ENCODE measurements at regions not wholly inside any gene's neighbourhood (a gene's known extent, or its start where the extent isn't known, plus 50 kb on each side); places are given as distances from the start of the nearest gene placed in this dataset.

- Histone ChIP-seq H3K4me2 (ENCODE audit: insufficient read depth, low read length) (no peak overlapping the region), H3K9ac (ENCODE audit: insufficient read depth in 1 of 2, low read depth in 2 of 2, low read length in 2 of 2) (no peak overlapping the region), H4K20me1 (replicated peaks; ENCODE audit: control insufficient read depth, insufficient read depth, low read length) (no peaks in the 10 kb centered on the region), H2AFZ (ENCODE audit: low read depth, low read length) (no peak overlapping the region), H3K4me1 (replicated peaks in 1 of 2; ENCODE audit: control insufficient read depth in 2 of 2, insufficient read depth in 2 of 2, low read length in 2 of 2) (no peaks in the 10 kb centered on the region), H3K4me3 (no peak overlapping the region), H3K79me2 (ENCODE audit: control insufficient read depth, insufficient read depth, low read length) (no peaks in the 10 kb centered on the region), H3K27ac (ENCODE audit: extremely low read depth, low read depth, low read length) (no peak overlapping the region), H3K27me3 (ENCODE audit: control insufficient read depth in 2 of 2, insufficient read depth in 2 of 2, low read length in 2 of 2) (no peaks in the 10 kb centered on the region), H3K9me1 (ENCODE audit: control insufficient read depth, insufficient read depth, low read length) (no peaks in the 10 kb centered on the region), H3K36me3 (ENCODE audit: control insufficient read depth, insufficient read depth, low read length) (no peaks in the 10 kb centered on the region), H3K9me3 (replicated peaks; ENCODE audit: control insufficient read depth, insufficient read depth, low read depth, low read length) (no peaks in the 10 kb centered on the region)
- 4% methylated on average over 2 of the region's 2 CpGs for WGBS (ENCODE audit: insufficient coverage, low coverage, missing lambda C conversion rate)
- DNase-seq (ENCODE audit: extremely low read depth in 1 of 4, low spot score in 3 of 4), result no peak
- intact Hi-C loops (cut with micrococcal nuclease) (no loop called here), in situ Hi-C loops (cut with MboI) (no loop called here)
- FAIRE-seq, result no peak
- TF ChIP-seq MITF (IDR thresholded peaks at IDR 0.05), result no peak
- ATAC-seq, result no peak
- POLR2A ChIA-PET, result interaction anchor here (0.6 kb wide), 1 partner anchor 12 kb away, joined by 3 read pairs; no protein-coding TSS in a partner anchor
- no TSS peak for BruUV-seq (replicated peaks)
- CTCF ChIA-PET (ENCODE audit: low intra/inter-chr PET ratio), result no interaction called here
Observed at GRCh38 chr5:145589063-145589462, 246.1 kb downstream of the PRELID2 start.

- Histone ChIP-seq H3K27me3 (ENCODE audit: control insufficient read depth in 2 of 2, insufficient read depth in 2 of 2, low read length in 2 of 2) (no peaks in the 10 kb centered on the region), H3K9ac (ENCODE audit: insufficient read depth in 1 of 2, low read depth in 2 of 2, low read length in 2 of 2) (no peak overlapping the region), H3K9me1 (ENCODE audit: control insufficient read depth, insufficient read depth, low read length) (no peaks in the 10 kb centered on the region), H4K20me1 (replicated peaks; ENCODE audit: control insufficient read depth, insufficient read depth, low read length) (no peaks in the 10 kb centered on the region), H3K79me2 (ENCODE audit: control insufficient read depth, insufficient read depth, low read length) (no peaks in the 10 kb centered on the region), H3K9me3 (replicated peaks; ENCODE audit: control insufficient read depth, insufficient read depth, low read depth, low read length) (no peaks in the 10 kb centered on the region), H3K4me1 (replicated peaks in 1 of 2; ENCODE audit: control insufficient read depth in 2 of 2, insufficient read depth in 2 of 2, low read length in 2 of 2) (no peaks in the 10 kb centered on the region), H3K27ac (ENCODE audit: extremely low read depth, low read depth, low read length) (no peak overlapping the region), H3K4me2 (ENCODE audit: insufficient read depth, low read length) (no peak overlapping the region), H3K4me3 (no peak overlapping the region), H3K36me3 (ENCODE audit: control insufficient read depth, insufficient read depth, low read length) (no peaks in the 10 kb centered on the region), H2AFZ (ENCODE audit: low read depth, low read length) (no peak overlapping the region)
- ATAC-seq (no peak), FAIRE-seq (no peak), DNase-seq (ENCODE audit: extremely low read depth in 1 of 4, low spot score in 3 of 4) (no peak)
- in situ Hi-C loops (cut with MboI) (no loop called here), intact Hi-C loops (cut with micrococcal nuclease) (no loop called here)
- 0% methylated on average over 2 of the region's 2 CpGs for WGBS (ENCODE audit: insufficient coverage, low coverage, missing lambda C conversion rate)
- ChIA-PET CTCF (ENCODE audit: low intra/inter-chr PET ratio) (no interaction called here), POLR2A (interaction anchor here (0.6 kb wide), 1 partner anchor 12 kb away, joined by 3 read pairs; no protein-coding TSS in a partner anchor)
- BruUV-seq (replicated peaks), result no TSS peak
- no peak for TF ChIP-seq POLR2B (IDR thresholded peaks at IDR 0.05; ENCODE audit: low read depth, partially characterized antibody)
- no peak for TF ChIP-seq RBM15 (IDR thresholded peaks at IDR 0.05; ENCODE audit: insufficient read depth, low read length)
- TF ChIP-seq MTA1 (IDR thresholded peaks at IDR 0.05; ENCODE audit: borderline replicate concordance), result no peak
- TF ChIP-seq NR0B1 (IDR thresholded peaks at IDR 0.05; ENCODE audit: partially characterized antibody), result no peak
- no peak for TF ChIP-seq YBX1 (IDR thresholded peaks at IDR 0.05)
- no peak for TF ChIP-seq ZNF239 (CRISPR knock-in tag; IDR thresholded peaks at IDR 0.05)
- TF ChIP-seq ZBTB2 (IDR thresholded peaks at IDR 0.05), result no peak
- no peak for TF ChIP-seq ZZZ3 (IDR thresholded peaks at IDR 0.05)
- no peak for TF ChIP-seq SNAPC5 (CRISPR knock-in tag; IDR thresholded peaks at IDR 0.05)
Observed at GRCh38 chr5:145588558-145588957, 246.6 kb downstream of the PRELID2 start.

Measured in K562 (cell line).